ENCODE measurements at regions not wholly inside any gene's neighbourhood (a gene's known extent, or its start where the extent isn't known, plus 50 kb on each side); places are given as distances from the start of the nearest gene placed in this dataset.
"Not testable (repeated sequence)": the region's sequence is repeated elsewhere in the genome, so short reads cannot be mapped to it uniquely, and the experiment has no call there.

GRCh38 chr5:39761199-39761950, 336.6 kb upstream of the DAB2 start:
- H3K27me3 Mint-ChIP-seq (ENCODE audit: low read depth), result peaks cover 4% of the 10 kb centered on the region
- ATAC-seq, result no peak
- no peak overlapping the region for H3K27ac Mint-ChIP-seq
- CTCF ChIA-PET, result no interaction called here
- DNase-seq, result no peak
- no peaks in the 10 kb centered on the region for H3K9me3 Mint-ChIP-seq (ENCODE audit: insufficient read depth)
- no peak overlapping the region for H3K4me3 Mint-ChIP-seq
- H3K36me3 Mint-ChIP-seq (ENCODE audit: low read depth), result no peaks in the 10 kb centered on the region
- POLR2A ChIA-PET, result no interaction called here
- H3K4me1 Mint-ChIP-seq (ENCODE audit: low read depth), result no peaks in the 10 kb centered on the region

GRCh38 chr5:39760385-39761198, 335.8 kb upstream of the DAB2 start:
- ChIA-PET POLR2A (no interaction called here), CTCF (no interaction called here)
- DNase-seq (no peak), ATAC-seq (no peak)
- Mint-ChIP-seq H3K9me3 (ENCODE audit: insufficient read depth) (no peaks in the 10 kb centered on the region), H3K4me1 (ENCODE audit: low read depth) (no peaks in the 10 kb centered on the region), H3K27ac (no peak overlapping the region), H3K4me3 (no peak overlapping the region), H3K36me3 (ENCODE audit: low read depth) (no peaks in the 10 kb centered on the region), H3K27me3 (ENCODE audit: low read depth) (peaks cover 4% of the 10 kb centered on the region)

DNA sequence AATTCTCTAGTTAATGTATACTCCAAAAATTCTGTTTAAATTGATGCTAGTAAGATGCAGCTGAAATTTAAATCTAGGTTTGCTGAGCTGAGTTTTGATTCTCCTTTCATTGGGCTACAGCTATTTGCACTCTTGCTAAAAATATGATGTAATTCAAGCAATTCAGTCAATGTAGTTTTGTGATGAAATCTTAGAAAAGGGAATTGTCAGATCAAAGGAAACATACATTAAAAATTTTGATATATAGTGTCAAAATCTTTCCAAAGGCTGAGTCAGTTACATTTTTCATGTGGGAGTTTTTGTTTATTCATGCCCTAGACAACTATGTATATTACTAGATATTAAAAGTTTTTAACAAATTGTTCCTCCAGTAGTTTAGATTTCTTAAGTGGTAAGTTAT, 334.9 kb upstream of the DAB2 start:
- H3K9me3 Mint-ChIP-seq (ENCODE audit: insufficient read depth), result no peaks in the 10 kb centered on the region
- H3K4me3 Mint-ChIP-seq, result no peak overlapping the region
- H3K36me3 Mint-ChIP-seq (ENCODE audit: low read depth), result no peaks in the 10 kb centered on the region
- no peak overlapping the region for H3K27ac Mint-ChIP-seq
- DNase-seq, result no peak
- ATAC-seq, result no peak
- CTCF ChIA-PET, result no interaction called here
- H3K4me1 Mint-ChIP-seq (ENCODE audit: low read depth), result no peaks in the 10 kb centered on the region
- H3K27me3 Mint-ChIP-seq (ENCODE audit: low read depth), result peaks cover 7% of the 10 kb centered on the region
- POLR2A ChIA-PET, result no interaction called here

DNA sequence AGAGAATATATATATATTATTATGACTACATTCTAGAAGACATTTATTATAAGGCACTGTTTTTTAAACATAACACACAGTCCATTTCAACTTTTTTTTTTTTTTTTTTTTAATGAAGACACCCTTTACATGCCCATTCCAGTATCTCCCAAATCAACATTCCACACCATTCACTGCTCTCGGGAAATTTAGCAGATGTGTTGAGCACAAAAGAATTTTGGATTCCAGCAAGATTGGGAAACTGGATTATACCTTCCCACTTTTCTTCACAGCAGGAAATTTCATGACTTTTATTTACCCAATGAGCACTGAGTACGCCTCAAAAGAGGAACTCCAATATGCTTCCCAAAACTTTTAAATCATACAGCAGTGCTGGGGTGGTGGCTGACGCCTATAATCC, 333.6 kb upstream of the DAB2 start:
- no peak for ATAC-seq
- H3K27ac Mint-ChIP-seq, result no peak overlapping the region
- no peak for DNase-seq
- H3K4me3 Mint-ChIP-seq, result no peak overlapping the region
- no peaks in the 10 kb centered on the region for H3K9me3 Mint-ChIP-seq (ENCODE audit: insufficient read depth)
- no peaks in the 10 kb centered on the region for H3K36me3 Mint-ChIP-seq (ENCODE audit: low read depth)
- POLR2A ChIA-PET, result no interaction called here
- H3K4me1 Mint-ChIP-seq (ENCODE audit: low read depth), result no peaks in the 10 kb centered on the region
- H3K27me3 Mint-ChIP-seq (ENCODE audit: low read depth), result peaks cover 7% of the 10 kb centered on the region
- CTCF ChIA-PET, result no interaction called here

DNA sequence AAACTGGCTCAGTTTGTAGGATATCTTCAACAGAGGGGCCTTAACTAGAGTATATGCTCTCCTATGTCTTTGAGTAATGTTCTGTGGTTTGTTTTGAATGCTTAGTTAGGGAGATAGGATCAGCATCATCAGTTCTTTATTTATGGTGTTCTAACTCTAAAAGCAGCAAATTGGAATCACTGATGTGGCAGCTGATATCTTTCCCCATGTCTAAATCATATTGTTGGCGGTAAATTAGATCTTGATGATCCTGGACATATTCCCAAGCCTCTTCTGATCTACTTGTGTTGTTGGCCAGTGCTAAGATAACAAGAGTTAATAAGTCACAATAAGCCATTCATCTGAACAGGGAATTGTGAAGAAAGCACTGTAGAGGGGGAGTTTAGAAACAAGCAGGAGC, 332.4 kb upstream of the DAB2 start:
- ChIA-PET POLR2A (no interaction called here), CTCF (no interaction called here)
- DNase-seq (no peak), ATAC-seq (no peak)
- Mint-ChIP-seq H3K36me3 (ENCODE audit: low read depth) (no peaks in the 10 kb centered on the region), H3K4me3 (no peak overlapping the region), H3K27ac (no peak overlapping the region), H3K27me3 (ENCODE audit: low read depth) (peaks cover 5% of the 10 kb centered on the region), H3K9me3 (ENCODE audit: insufficient read depth) (no peaks in the 10 kb centered on the region), H3K4me1 (ENCODE audit: low read depth) (no peaks in the 10 kb centered on the region)

- no peak for ATAC-seq
Measured at GRCh38 chr5:39755986-39756385, 331.2 kb upstream of the DAB2 start.

GRCh38 chr5:39755452-39755851, 330.7 kb upstream of the DAB2 start:
- Mint-ChIP-seq H3K4me1 (ENCODE audit: low read depth) (no peaks in the 10 kb centered on the region), H3K36me3 (ENCODE audit: low read depth) (no peaks in the 10 kb centered on the region), H3K9me3 (ENCODE audit: insufficient read depth) (no peaks in the 10 kb centered on the region), H3K27ac (no peak overlapping the region), H3K4me3 (no peak overlapping the region), H3K27me3 (ENCODE audit: low read depth) (peaks cover 5% of the 10 kb centered on the region)
- ChIA-PET CTCF (no interaction called here), POLR2A (no interaction called here)
- ATAC-seq (no peak), DNase-seq (no peak)

More at GRCh38 chr5:39755986-39756385, 331.2 kb upstream of the DAB2 start:
- DNase-seq, result no peak
- peaks cover 5% of the 10 kb centered on the region for H3K27me3 Mint-ChIP-seq (ENCODE audit: low read depth)
- H3K4me1 Mint-ChIP-seq (ENCODE audit: low read depth), result no peaks in the 10 kb centered on the region
- POLR2A ChIA-PET, result interaction anchor here (0.7 kb wide), 1 partner anchor 101 kb away, joined by 3 read pairs; no protein-coding TSS in a partner anchor
- no peak overlapping the region for H3K4me3 Mint-ChIP-seq
- CTCF ChIA-PET, result no interaction called here
- H3K36me3 Mint-ChIP-seq (ENCODE audit: low read depth), result no peaks in the 10 kb centered on the region
- no peak overlapping the region for H3K27ac Mint-ChIP-seq
- H3K9me3 Mint-ChIP-seq (ENCODE audit: insufficient read depth), result no peaks in the 10 kb centered on the region

DNA sequence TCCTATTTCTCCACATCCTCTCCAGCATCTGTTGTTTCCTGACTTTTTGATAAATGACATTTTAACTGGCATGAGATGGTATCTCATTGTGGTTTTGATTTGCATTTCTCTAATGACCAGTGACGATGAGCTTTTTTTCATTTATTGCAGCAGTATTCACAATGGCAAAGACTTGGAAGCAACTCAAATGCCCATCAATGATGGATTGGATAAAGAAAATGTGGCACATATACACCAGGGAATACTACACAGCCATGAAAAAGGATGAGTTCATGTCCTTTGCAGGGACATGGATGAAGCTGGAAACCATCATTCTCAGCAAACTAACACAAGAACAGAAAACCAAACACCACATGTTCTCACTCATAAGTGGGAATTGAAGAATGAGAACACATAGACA, 329.0 kb upstream of the DAB2 start:
- DNase-seq; ATAC-seq; H3K27me3 Mint-ChIP-seq (ENCODE audit: low read depth); H3K9me3 Mint-ChIP-seq (ENCODE audit: insufficient read depth); H3K27ac Mint-ChIP-seq; CTCF ChIA-PET; POLR2A ChIA-PET; H3K4me1 Mint-ChIP-seq (ENCODE audit: low read depth); H3K36me3 Mint-ChIP-seq (ENCODE audit: low read depth); H3K4me3 Mint-ChIP-seq: not testable (repeated sequence)

GRCh38 chr5:39750661-39751060, 325.9 kb upstream of the DAB2 start:
- CTCF ChIA-PET, result no interaction called here

GRCh38 chr5:39742916-39743315, 318.1 kb upstream of the DAB2 start:
- Mint-ChIP-seq H3K9me3 (ENCODE audit: insufficient read depth) (no peaks in the 10 kb centered on the region), H3K36me3 (ENCODE audit: low read depth) (no peaks in the 10 kb centered on the region), H3K4me3 (no peak overlapping the region), H3K4me1 (ENCODE audit: low read depth) (no peaks in the 10 kb centered on the region), H3K27me3 (ENCODE audit: low read depth) (peaks cover 4% of the 10 kb centered on the region), H3K27ac (no peak overlapping the region)
- ATAC-seq, result no peak
- no peak for DNase-seq
- ChIA-PET POLR2A (no interaction called here), CTCF (no interaction called here)

More at GRCh38 chr5:39750661-39751060, 325.9 kb upstream of the DAB2 start:
- no peak overlapping the region for H3K27ac Mint-ChIP-seq
- POLR2A ChIA-PET, result no interaction called here
- H3K36me3 Mint-ChIP-seq (ENCODE audit: low read depth), result no peaks in the 10 kb centered on the region
- H3K9me3 Mint-ChIP-seq (ENCODE audit: insufficient read depth), result no peaks in the 10 kb centered on the region
- H3K4me3 Mint-ChIP-seq, result no peak overlapping the region
- H3K4me1 Mint-ChIP-seq (ENCODE audit: low read depth), result no peaks in the 10 kb centered on the region
- peaks cover 5% of the 10 kb centered on the region for H3K27me3 Mint-ChIP-seq (ENCODE audit: low read depth)
- ATAC-seq, result no peak
- DNase-seq, result no peak

DNA sequence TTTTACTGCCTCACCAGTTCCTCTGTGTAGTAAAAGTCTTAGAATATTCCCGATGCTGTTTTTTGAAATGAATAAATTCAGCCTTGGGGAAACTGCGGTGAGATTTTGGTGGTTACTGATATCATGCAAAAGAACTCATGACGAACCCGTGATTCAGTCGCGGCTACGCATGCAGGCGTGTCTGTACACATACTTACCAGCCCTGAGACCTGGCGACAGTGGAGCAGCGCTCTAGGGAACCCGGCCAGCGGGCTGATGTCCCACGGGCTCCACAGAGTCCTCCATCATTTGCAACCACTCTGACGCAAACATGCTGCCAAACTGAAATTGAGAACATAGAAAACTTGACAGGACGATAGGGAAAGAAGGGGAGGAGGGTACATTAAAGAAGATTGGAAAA, 315.6 kb upstream of the DAB2 start:
- H3K4me3 Mint-ChIP-seq, result no peak overlapping the region
- CTCF ChIA-PET, result no interaction called here

DNA sequence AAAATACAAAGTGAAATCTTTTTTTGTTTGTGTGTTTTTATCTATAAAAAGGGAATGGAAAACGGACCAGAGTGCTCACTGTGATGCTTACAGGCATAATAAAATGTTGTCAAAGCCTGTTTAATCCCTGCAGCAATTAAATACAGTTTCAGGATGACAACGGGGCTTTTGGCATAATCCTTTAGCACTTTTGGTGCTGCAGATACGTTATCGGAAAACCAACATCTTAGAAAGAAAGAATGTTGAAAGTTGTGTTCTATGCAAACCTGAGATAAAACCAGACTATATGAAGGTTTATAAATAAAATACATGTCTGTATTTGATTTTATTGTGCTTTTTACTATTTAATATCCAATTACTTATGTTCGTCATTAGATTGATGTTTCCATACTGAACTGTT, 307.4 kb upstream of the DAB2 start:
- ChIA-PET POLR2A (no interaction called here), CTCF (no interaction called here)
- Mint-ChIP-seq H3K4me3 (no peak overlapping the region), H3K9me3 (ENCODE audit: insufficient read depth) (no peaks in the 10 kb centered on the region), H3K36me3 (ENCODE audit: low read depth) (no peaks in the 10 kb centered on the region), H3K27ac (no peak overlapping the region), H3K4me1 (ENCODE audit: low read depth) (no peaks in the 10 kb centered on the region), H3K27me3 (ENCODE audit: low read depth) (peaks cover 6% of the 10 kb centered on the region)
- ATAC-seq, result no peak
- DNase-seq, result no peak

More for the DNA sequence above, 315.6 kb upstream of the DAB2 start:
- Mint-ChIP-seq H3K4me1 (ENCODE audit: low read depth) (no peaks in the 10 kb centered on the region), H3K27me3 (ENCODE audit: low read depth) (peaks cover 7% of the 10 kb centered on the region), H3K9me3 (ENCODE audit: insufficient read depth) (no peaks in the 10 kb centered on the region), H3K36me3 (ENCODE audit: low read depth) (no peaks in the 10 kb centered on the region), H3K27ac (no peak overlapping the region)
- ATAC-seq (no peak), DNase-seq (no peak)
- POLR2A ChIA-PET, result no interaction called here
